T-helper 9 cell (primary cell): ENCODE measurements at regions not wholly inside any gene's neighbourhood (a gene's known extent, or its start where the extent isn't known, plus 50 kb on each side); places are given as distances from the start of the nearest gene placed in this dataset.
"Not testable (repeated sequence)": the region's sequence is repeated elsewhere in the genome, so short reads cannot be mapped to it uniquely, and the experiment has no call there.

ENCODE experiments used
- DNase-seq: peaks from one replicate; pipeline ENCODE4 v3.0.0-alpha.2; 2020

GRCh38 chr5:108696951-108697715 is 50.6 kb upstream of the FER start:
- DNase-seq, result no peak

- DNase-seq, result no peak
Observed at GRCh38 chr5:108696407-108696806, 51.3 kb upstream of the FER start.

GRCh38 chr5:108688485-108688884 is 59.2 kb upstream of the FER start:
- DNase-seq, result no peak

- no peak for DNase-seq
Observed at GRCh38 chr5:108687595-108688200, 60.0 kb upstream of the FER start.

DNA sequence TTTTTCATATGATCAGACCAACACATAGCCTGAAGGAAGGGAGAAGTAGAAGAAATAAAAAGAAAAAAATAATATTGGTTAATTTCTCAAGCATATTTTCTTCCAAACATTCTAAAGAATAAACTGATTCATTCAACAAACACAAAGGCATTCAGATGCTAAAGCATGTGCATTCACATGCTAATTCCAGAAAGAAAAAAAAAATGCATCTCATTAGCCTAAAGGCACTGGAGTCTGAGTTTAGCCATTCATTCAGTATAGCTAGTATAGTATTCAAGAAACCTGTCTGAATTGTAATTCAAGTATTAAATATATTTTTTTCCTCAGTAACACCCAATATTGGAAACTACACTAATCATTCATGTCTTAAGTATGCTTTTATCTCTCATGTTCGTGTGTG is 61.0 kb upstream of the FER start:
- no peak for DNase-seq

DNA sequence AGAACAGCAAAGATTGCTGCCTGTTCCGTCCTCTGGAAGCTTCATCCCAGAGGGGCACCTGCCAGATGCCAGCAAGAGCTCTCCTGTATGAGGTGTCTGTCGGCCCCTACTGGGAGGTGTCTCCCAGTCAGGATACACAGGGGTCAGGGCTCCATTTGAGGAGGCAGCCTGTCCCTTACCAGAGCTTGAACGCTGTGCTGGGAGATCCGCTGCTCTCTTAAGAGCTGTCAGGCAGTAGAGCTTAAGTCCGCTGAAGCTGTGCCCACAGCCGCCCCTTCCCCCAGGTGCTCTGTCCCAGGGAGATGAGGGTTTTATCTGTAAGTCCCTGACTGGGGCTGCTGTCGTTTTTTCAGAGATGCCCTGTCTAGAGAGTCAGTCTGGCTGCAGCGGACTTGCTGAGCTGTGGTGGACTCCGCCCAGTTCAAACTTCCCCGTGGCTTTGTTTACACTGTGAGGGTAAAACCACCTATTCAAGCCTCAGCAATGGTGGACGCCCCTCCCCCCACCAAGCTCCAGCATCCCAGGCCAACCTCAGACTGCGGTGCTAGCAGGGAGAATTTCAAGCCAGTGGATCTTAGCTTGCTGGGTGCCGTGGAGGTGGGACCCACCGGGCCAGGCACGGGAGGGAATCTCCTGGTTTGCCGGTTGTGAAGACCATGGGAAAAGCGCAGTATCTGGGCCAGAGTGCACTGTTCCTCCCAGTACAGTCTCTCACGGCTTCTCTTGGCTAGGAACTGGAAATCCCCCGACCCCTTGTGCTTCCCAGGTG is 62.1 kb upstream of the FER start:
- DNase-seq, result not testable (repeated sequence)

DNA sequence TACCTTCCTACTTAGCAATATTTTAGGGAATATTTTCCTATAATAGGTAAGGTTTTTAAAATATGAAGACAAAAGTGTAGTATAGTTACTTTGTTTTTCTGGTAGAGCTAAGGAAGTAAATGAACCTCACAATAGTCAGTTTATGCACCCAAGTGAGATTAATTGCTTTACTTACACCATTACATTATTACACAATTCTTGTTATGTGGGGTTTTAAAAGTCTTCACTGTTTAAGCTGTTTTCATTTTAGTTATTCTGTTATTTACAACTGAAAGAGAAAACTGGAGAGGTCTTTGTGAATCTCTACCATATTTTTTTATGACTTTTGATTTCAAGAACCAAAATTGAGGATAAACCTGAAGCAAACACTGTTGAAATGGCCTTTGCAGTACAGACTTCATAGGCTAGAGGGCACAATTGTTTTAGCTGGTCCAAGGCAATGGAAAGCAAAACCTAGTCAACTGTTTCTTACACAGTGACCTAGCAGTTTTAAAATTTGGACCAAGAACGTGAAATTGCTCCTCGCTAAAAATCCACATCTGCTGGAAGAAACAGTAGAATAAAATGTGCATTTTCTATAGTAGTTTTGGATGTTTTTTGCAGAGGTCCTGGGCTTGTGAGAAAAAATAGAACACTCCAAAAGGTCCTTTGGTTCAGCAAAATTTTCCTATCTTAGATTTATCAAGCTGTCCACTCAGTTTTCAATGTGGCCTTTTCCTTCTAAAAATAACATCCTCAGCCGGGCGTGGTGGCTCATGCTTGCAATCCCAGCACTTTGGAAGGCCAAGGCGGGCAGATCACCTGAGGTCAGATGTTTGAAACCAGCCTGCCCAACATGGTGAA is 66.4 kb upstream of the FER start:
- DNase-seq, result no peak

DNA sequence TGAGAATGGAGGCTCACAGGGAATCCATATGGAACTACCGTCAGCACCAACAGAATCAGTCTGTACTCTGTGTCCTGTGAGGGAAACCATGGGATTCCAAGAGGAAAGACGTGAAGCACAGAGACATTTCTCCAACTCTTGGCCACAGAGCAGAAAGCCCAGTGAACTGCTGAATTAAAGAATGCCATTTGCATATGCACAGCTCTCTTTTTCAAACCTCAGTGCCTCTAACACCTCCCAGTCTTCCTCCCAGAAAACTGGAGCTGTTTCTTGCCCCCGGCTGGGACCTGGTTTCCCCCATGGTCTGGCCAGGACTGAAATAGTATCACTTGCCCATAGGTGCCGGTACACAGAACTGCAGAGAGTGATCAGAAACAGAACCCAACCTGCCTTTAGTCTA is 69.6 kb upstream of the FER start:
- no peak for DNase-seq

DNA sequence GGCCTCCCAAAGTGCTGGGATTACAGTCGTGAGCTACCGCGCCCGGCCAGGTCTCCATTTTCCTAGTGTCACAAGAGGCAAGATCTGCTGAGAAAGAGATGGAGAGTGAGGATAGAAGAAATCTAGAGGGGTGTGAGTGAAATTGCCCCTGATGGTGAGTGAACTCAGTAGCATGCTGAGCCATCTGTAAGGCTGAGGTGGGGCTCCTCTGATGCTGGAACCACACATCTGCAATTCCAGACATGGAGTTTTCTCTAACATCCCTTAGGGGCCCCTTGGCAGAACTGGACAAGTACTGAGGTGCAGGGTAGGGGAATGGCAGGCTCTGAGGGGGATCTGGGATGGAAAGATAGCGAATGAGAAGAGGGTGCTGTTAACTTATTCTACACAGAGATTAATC is 72.0 kb upstream of the FER start:
- no peak for DNase-seq

DNA sequence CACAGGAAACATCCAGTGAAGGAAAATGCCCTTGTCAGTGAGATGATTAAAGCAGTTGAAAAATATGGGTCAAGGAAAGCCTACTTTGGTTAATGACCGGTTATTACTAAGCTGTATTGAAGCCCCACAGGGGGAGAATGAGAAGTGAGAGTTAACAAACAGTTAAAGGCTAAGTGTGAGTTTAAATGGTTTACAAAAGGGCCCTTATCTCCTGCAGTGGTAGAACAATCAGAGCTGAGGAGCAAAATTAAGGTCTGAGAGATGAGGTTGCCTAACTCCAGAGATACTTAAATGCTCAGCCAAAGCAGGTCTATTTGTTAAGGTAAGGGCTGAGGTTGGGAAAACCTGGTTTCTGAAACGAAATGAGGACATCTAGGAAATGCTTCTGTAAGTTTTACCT is 75.1 kb upstream of the FER start:
- DNase-seq, result no peak

GRCh38 chr5:108670591-108671289 is 77.0 kb upstream of the FER start:
- no peak for DNase-seq

GRCh38 chr5:108669462-108669861 is 78.2 kb upstream of the FER start:
- no peak for DNase-seq

DNA sequence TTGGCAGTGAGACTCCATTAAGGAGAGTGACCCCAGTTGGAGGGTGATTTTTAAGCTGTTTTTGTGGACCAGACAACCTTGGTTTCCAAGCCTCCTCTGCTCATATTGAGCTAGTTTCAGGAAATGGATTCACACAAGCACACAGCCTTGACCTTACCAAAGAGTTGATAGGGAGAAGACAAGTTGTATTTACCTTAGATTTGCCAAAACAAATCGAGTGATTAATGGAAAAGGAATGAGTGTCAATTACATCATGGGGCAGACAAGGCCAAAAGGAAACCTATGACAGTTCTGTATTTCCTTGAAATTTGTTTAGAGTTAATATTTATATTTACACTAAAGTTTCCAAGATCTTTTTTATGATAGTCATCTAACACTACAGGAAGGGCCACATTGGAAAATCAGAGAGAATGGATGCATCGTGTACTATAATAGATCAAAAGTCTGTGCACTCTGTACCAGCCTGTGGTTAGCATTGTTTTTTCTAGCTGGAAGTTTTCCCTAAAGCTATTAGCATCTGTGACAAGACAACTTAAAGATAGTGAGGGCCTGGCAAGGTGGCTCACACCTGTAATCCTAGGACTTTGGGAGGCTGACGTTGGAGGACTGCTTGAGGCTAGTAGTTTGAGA is 86.0 kb upstream of the FER start:
- no peak for DNase-seq

DNA sequence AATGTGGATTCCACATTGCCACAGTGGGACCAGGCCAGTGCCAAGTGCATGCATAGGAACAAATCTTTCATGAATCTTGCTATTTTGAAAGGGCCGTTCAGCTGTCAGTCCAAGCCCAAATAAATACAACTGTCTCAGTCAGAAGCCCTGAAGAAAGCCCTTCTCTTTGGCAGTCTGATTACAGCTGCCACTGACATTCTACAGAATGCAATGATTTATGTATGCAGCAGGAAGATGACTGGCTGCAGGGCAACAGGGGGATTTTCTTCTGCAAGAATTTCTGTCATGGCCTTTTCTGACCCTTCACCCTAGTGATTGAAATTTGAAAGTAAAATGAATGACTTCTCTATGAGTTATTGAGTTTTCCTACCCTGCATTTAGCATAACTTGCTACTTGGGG is 86.7 kb upstream of the FER start:
- no peak for DNase-seq

DNA sequence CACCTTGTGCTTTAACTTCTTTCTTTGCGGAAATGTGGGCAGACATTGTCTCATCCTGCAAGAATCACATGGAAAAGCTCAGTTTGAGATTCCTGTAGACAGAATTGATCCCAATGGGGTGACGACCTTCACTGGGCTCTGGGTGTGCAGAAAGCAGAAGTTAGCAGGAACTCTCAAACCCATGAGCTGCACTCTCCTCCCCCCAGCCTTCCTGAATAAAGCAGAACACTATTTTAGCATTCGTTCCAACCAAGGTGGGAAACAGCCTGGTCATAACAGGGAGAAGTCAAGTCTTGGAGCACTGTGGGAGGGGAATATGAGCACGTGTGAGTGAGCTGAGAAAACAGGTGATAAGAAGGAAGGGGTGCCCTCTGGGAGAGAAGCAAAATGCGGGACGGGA is 87.4 kb upstream of the FER start:
- DNase-seq, result no peak

DNA sequence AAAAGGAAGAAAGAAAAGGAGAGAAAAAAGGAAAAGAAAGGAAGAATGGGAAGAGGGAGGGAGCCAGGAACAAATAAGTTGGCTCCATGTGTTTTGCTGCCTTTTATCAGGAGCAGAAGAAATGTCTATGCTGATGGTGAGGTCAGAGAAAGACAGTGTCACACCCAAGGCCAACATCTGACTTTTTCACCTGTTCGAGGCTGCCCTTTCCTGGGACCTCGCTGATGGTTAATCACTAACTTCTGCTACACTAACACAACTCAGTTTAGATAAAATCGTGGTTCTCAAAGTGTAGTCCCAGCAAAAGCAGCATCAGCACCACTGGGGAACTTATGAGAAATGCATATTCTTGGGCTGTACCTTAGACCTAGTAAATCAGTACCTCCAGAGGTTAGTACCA is 88.2 kb upstream of the FER start:
- DNase-seq, result no peak

DNA sequence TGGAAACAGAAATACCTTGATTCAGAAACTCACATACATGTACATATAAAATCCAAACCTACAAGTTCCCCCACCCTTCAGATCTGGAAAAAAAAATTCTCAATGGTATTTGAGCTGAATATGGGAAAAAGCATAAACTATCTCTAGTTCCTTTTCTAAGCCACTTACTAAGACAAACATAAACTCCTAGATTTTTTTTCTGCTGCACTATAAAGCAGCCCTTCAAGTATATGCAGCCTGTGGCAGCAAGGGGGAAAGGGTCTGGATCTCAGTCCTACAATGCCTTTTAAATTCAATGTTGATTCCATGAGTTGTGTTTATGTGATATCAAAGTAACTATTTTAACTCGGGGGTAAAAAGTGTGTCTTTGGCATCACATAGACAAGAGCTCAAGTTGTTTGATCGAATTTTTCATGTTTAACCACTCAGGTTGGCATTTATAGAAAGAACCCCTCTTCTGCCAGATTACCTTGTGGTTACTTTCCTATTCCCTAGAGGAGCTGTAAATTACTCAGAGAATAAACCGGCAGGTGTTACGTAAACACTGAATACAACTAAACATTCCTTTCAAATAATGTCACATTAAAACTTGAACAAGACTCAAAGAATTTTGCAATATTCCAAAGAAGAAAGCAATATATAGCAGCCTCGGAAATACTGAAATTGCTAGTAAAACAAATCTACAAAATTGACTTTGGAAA is 91.8 kb upstream of the FER start:
- no peak for DNase-seq

DNA sequence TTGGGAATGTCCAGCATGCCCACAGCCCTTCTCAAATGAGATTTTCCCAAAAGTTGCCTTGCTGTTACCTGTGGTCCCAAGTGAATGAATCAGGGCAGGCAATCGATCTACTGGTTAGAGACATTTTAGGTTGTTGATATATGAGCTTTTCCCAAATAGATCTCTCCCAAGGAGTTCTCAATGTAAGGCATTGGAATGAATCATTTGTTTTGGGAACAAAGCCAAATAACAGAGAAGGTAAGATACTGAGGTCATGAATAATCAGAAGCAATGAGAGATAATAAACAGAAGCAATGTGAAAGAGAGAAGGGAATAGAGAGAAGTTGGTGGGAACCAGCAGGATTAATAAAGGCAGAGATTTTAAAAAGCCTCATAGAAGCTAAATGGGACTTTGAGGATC is 93.6 kb upstream of the FER start:
- DNase-seq, result no peak

DNA sequence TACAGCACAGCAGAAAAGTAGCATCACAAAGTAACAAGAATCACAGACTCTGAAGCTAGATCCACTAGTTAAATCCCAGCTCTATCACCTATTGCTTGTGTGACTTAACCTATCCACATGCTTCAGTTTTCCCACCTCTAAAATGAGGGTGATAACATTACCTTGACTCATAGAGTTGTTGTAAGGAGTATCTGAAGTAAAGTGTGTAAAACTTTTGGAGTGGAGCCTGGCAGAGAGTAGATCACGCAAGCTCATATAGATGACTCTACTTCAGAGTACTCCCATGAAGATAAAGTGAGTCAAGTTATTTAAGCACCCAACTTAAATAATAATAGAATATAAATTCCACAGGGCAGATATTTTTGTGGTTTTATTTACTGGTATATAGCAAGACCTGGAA is 94.5 kb upstream of the FER start:
- no peak for DNase-seq

DNA sequence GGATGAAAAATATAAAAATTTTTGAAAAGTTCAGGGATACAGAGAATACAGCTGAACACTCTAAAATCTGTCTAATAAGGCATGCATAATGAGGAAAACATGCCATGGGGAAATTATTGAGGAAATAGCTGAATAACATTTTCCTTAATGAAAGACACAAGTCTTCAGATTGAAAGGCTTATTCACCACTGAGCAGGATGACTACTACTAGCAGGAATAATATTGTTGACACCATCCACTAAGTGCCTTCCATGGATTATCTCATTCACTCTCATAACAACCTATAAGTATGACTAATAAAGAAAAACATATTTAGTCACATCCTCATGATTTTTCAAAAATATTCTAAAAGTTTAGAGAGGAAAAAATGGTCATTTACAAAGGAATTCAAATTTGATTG is 96.7 kb upstream of the FER start:
- no peak for DNase-seq

GRCh38 chr5:108649646-108650045 is 98.1 kb upstream of the FER start:
- no peak for DNase-seq
